ENCODE measurements at regions not wholly inside any gene's neighbourhood (a gene's known extent, or its start where the extent isn't known, plus 50 kb on each side); places are given as distances from the start of the nearest gene placed in this dataset.

GRCh38 chr4:138311771-138312535 lies 69.8 kb upstream of the SLC7A11 start:
- dilution Hi-C loops (cut with HindIII; ENCODE audit: low sequenced_read_pairs, unreplicated experiment): no loop called here

More at GRCh38 chr4:138311771-138312535, 69.8 kb upstream of the SLC7A11 start:
- H4K91ac ChIP-seq (ENCODE audit: insufficient read depth, low read depth, low read length): peak overlapping the region; percentile 54
- POLR2A ChIA-PET (ENCODE audit: unreplicated experiment): no interaction called here
- peak overlapping the region; percentile 93 for H2BK120ac ChIP-seq (ENCODE audit: low read depth, low read length)
- H3K9me1 ChIP-seq (ENCODE audit: insufficient read depth, low read length): no peaks in the 10 kb centered on the region; the same call in none of the 2 replicates
- CTCF ChIA-PET: interaction anchor here (1.1 kb wide), 1 partner anchor 9 kb away, joined by 3 read pairs; no protein-coding TSS in a partner anchor
- no TSS peak for BruUV-seq (replicated peaks)
- ATAC-seq (ENCODE audit: low read depth) (peak; percentile 40; the same call in 1 of the 2 replicates), DNase-seq (peak; percentile 28)
- no peak overlapping the region; the same call in 2 of the 3 replicates for H2BK15ac ChIP-seq (ENCODE audit: low read depth, low read length)
- H3K4me1 ChIP-seq (ENCODE audit: control insufficient read depth, insufficient read depth, low read length): peaks cover 5% of the 10 kb centered on the region; the same call in 1 of the 2 replicates
- no peaks in the 10 kb centered on the region for H4K20me1 ChIP-seq (ENCODE audit: insufficient read depth, low read length)
- no peak overlapping the region for H3K4me2 ChIP-seq (ENCODE audit: low read depth, low read length)
- no peaks in the 10 kb centered on the region for H3K27me3 ChIP-seq (ENCODE audit: control insufficient read depth, insufficient read depth, low read length)
- WGBS, 2 experiments (ENCODE audit: extremely low coverage in 2 of 2, insufficient read length in 1 of 2): no CpG with 5 or more reads among the region's 4 CpGs
- peak overlapping the region; percentile 86 for H2BK20ac ChIP-seq (ENCODE audit: low read depth, low read length)
- H2AK5ac ChIP-seq (ENCODE audit: low read depth, low read length): no peak overlapping the region
- H2AFZ ChIP-seq (replicated peaks; ENCODE audit: low read length, poor library complexity): peak overlapping the region; percentile 69
- no peak overlapping the region for H3K4me3 ChIP-seq (ENCODE audit: insufficient read depth, low read depth, low read length)
- intact Hi-C loops (cut with micrococcal nuclease): no loop called here
- peak overlapping the region; percentile 78; the same call in 1 of the 2 replicates for H3K14ac ChIP-seq (replicated peaks; ENCODE audit: low read depth, low read length)
- H3K56ac ChIP-seq (ENCODE audit: extremely low read depth, insufficient read depth, low read length): no peak overlapping the region
- peak overlapping the region in 1 of 2 experiments; percentile 1; a peak in 1 of 4 replicates for H4K8ac ChIP-seq (ENCODE audit: low read depth in 2 of 2, low read length in 2 of 2)
- H3K9ac ChIP-seq (ENCODE audit: low read depth, low read length): no peak overlapping the region
- no peak overlapping the region for H3K27ac ChIP-seq (ENCODE audit: insufficient read depth, low read length)
- H3K18ac ChIP-seq (ENCODE audit: low read depth, low read length): no peak overlapping the region; the same call in 1 of the 2 replicates
- H3K9me3 ChIP-seq (ENCODE audit: control insufficient read depth, insufficient read depth, low read length): no peaks in the 10 kb centered on the region
- in situ Hi-C loops (cut with MboI; ENCODE audit: low sequenced_read_pairs): no loop called here
- peak overlapping the region; percentile 48; the same call in 1 of the 2 replicates for H3K23ac ChIP-seq (ENCODE audit: low read depth, low read length)
- no peaks in the 10 kb centered on the region for H3K79me1 ChIP-seq (ENCODE audit: low read depth in 1 of 2, low read length in 2 of 2)
- H2BK5ac ChIP-seq (ENCODE audit: low read depth, low read length, poor library complexity, severe bottlenecking): peak overlapping the region; percentile 9
- no peaks in the 10 kb centered on the region for H3K36me3 ChIP-seq (ENCODE audit: control insufficient read depth, insufficient read depth, low read length)
- H2AK9ac ChIP-seq (replicated peaks; ENCODE audit: low read depth, low read length, poor library complexity): no peak overlapping the region
- H4K5ac ChIP-seq (ENCODE audit: low read depth, low read length): no peak overlapping the region
- no peak for TF ChIP-seq MAFK (IDR thresholded peaks at IDR 0.05; ENCODE audit: low read depth, low read length)
- TF ChIP-seq NFE2L2 (IDR thresholded peaks at IDR 0.05; ENCODE audit: low read depth, low read length): no peak
- TF ChIP-seq SMC3 (IDR thresholded peaks at IDR 0.05; ENCODE audit: low read depth, low read length): no peak
- no peak for TF ChIP-seq RAD21 (IDR thresholded peaks at IDR 0.05; ENCODE audit: low read length)
- H3K4ac ChIP-seq (ENCODE audit: low read depth, low read length): peak overlapping the region; percentile 90
